K562 (cell line): ENCODE measurements at regions not wholly inside any gene's neighbourhood (a gene's known extent, or its start where the extent isn't known, plus 50 kb on each side); places are given as distances from the start of the nearest gene placed in this dataset.

Experiments used
- ATAC-seq: fragments of 200-7000 bp; cut with Tn5 transposase; 3 replicates; pipeline ENCODE4 v1.9.1; 2020; ENCODE audit warnings: moderate library complexity
- BruUV-seq: library from RNA; stranded (reverse); fragments of 400-500 nt; replicated peaks from 2 replicates; lab custom pipeline; 2021; lab: Mats Ljungman, UMichigan
- CTCF ChIA-PET: fragments of 300-600 bp; formaldehyde crosslinking; extraction: SDS; loops from one replicate; lab custom pipeline; 2021; ENCODE audit warnings: low intra/inter-chr PET ratio; lab: Yijun Ruan, JAX
- POLR2A ChIA-PET: fragments of 300-600, 350-650 bp; sonication (Branson Sonifier 250); formaldehyde crosslinking; extraction: SDS; loops from one replicate; lab custom pipeline; 2021; ENCODE audit warnings: antibody characterized with exemption, inconsistent platforms; lab: Yijun Ruan, JAX
- DNase-seq, 4 experiments: peaks; one replicate each; pipeline versions ENCODE4 v3.0.0 to v3.0.0-alpha.2; 2011 to 2018; ENCODE audit warnings: low spot score in 3 of 4, mixed read lengths in 3 of 4; ENCODE audit errors: extremely low read depth in 1 of 4
- FAIRE-seq: peaks from 2 replicates; lab custom pipeline; 2011; peaks lifted over from hg19 to GRCh38; lab: Jason Lieb, UNC
- H2AFZ ChIP-seq: 2 replicates; pipeline ENCODE4 v1.6.0; 2011; ENCODE audit warnings: low read depth, low read length, control low read depth, inconsistent platforms
- H3K27ac ChIP-seq: fragments of 200-600 bp; 3 replicates; pipeline ENCODE4 v1.8.0; 2011; ENCODE audit warnings: low read depth, mild to moderate bottlenecking, control low read depth, inconsistent platforms, low read length, moderate library complexity, mixed read lengths; ENCODE audit errors: extremely low read depth
- H3K27me3 ChIP-seq, 2 experiments: fragments of 300-600 bp in 1 of 2; 2 replicates in 1 of 2; 3 replicates in 1 of 2; pipeline versions ENCODE4 v1.6.0 to v1.8.0; 2011; ENCODE audit warnings: inconsistent platforms in 2 of 2, low read length in 2 of 2, mild to moderate bottlenecking in 1 of 2, mixed read lengths in 1 of 2, moderate library complexity in 1 of 2; ENCODE audit not compliant: control insufficient read depth in 2 of 2, insufficient read depth in 2 of 2
- H3K36me3 ChIP-seq: fragments of 300-600 bp; 3 replicates; pipeline ENCODE4 v1.8.0; 2011; ENCODE audit warnings: mild to moderate bottlenecking, low read length, inconsistent platforms; ENCODE audit not compliant: control insufficient read depth, insufficient read depth
- H3K4me1 ChIP-seq, 2 experiments: fragments of 200-600 bp in 1 of 2; replicated peaks in 1 of 2; 2 replicates in 1 of 2; 3 replicates in 1 of 2; pipeline versions ENCODE4 v1.5.1 to v1.8.0; 2011; ENCODE audit warnings: inconsistent platforms in 2 of 2, low read length in 2 of 2, mild to moderate bottlenecking in 1 of 2, mixed read lengths in 1 of 2, moderate library complexity in 1 of 2; ENCODE audit not compliant: control insufficient read depth in 2 of 2, insufficient read depth in 2 of 2
- H3K4me2 ChIP-seq: 2 replicates; pipeline ENCODE4 v1.6.1; 2011; ENCODE audit warnings: low read length, control low read depth, inconsistent platforms, mixed read lengths; ENCODE audit not compliant: insufficient read depth
- H3K4me3 ChIP-seq: fragments of 200-600 bp; sonication (generic), shearing (Covaris generic); 2 replicates; pipeline ENCODE4 v1.5.1; 2016; ENCODE audit warnings: control low read depth, inconsistent platforms
- H3K79me2 ChIP-seq: fragments of 200-600 bp; 3 replicates; pipeline ENCODE4 v1.8.0; 2011; ENCODE audit warnings: low read length, inconsistent platforms; ENCODE audit not compliant: control insufficient read depth, insufficient read depth
- H3K9ac ChIP-seq, 2 experiments: 2 replicates each; pipeline versions ENCODE4 v1.6.0 to v1.6.1; 2011; ENCODE audit warnings: low read depth in 2 of 2, low read length in 2 of 2, control low read depth in 1 of 2, inconsistent platforms in 1 of 2, mild to moderate bottlenecking in 1 of 2, mixed read lengths in 1 of 2; ENCODE audit not compliant: insufficient read depth in 1 of 2
- H3K9me1 ChIP-seq: one replicate; pipeline ENCODE4 v1.6.0; 2011; ENCODE audit warnings: inconsistent platforms, mild to moderate bottlenecking, low read length, moderate library complexity; ENCODE audit not compliant: control insufficient read depth, insufficient read depth
- H3K9me3 ChIP-seq: replicated peaks from 2 replicates; pipeline ENCODE4 v1.5.1; 2011; ENCODE audit warnings: low read depth, low read length, inconsistent platforms; ENCODE audit not compliant: control insufficient read depth, insufficient read depth
- H4K20me1 ChIP-seq: replicated peaks from 2 replicates; pipeline ENCODE4 v1.6.1; 2011; ENCODE audit warnings: low read length, inconsistent platforms, mixed read lengths; ENCODE audit not compliant: control insufficient read depth, insufficient read depth
- ATF1 ChIP-seq, 2 experiments: fragments of 450-650 bp in 1 of 2; IDR thresholded peaks; 2 replicates each; pipeline ENCODE4 v1.6.1; 2016; ENCODE audit warnings: missing compliant biosample characterization in 1 of 2, missing genetic modification characterization in 1 of 2
- KDM1A ChIP-seq, 2 experiments: fragments of 450-650 bp; IDR thresholded peaks; 2 replicates each; pipeline ENCODE4 v1.6.1; 2016; ENCODE audit warnings: mild to moderate bottlenecking in 2 of 2
- NCOA1 ChIP-seq: fragments of 450-650 bp; IDR thresholded peaks from 2 replicates; pipeline ENCODE4 v1.6.1; 2016; ENCODE audit warnings: low read depth
- NR4A1 ChIP-seq, 2 experiments: fragments of 250-450 bp in 1 of 2; fragments of 450-650 bp in 1 of 2; sonication (Bioruptor Pico) in 1 of 2; IDR thresholded peaks; 2 replicates each; pipeline versions ENCODE4 v1.4.0 to v1.6.1; 2016 to 2020; ENCODE audit warnings: mild to moderate bottlenecking in 2 of 2, missing compliant biosample characterization in 1 of 2, missing genetic modification characterization in 1 of 2, moderate library complexity in 1 of 2
- RBFOX2 ChIP-seq: fragments of 200-400 bp; formaldehyde crosslinking; IDR thresholded peaks from 2 replicates; pipeline ENCODE4 v1.6.1; 2017; ENCODE audit warnings: low read depth, mild to moderate bottlenecking, low read length, moderate library complexity
- ZKSCAN1 ChIP-seq: fragments of 150-350 bp; IDR thresholded peaks from 2 replicates; pipeline ENCODE4 v1.6.1; 2016; ENCODE audit warnings: low read depth, low read length
- ZNF764 ChIP-seq: fragments of 250-450 bp; sonication (Bioruptor Pico); IDR thresholded peaks from 2 replicates; pipeline ENCODE4 v1.4.0; 2020; ENCODE audit warnings: low read depth, mild to moderate bottlenecking, moderate library complexity
- WGBS: fragments of 100-300 bp; shearing (Covaris generic); methylation state at CpG from one replicate; pipeline ENCODE4 v1.1.6; 2016; ENCODE audit warnings: low coverage, mixed read lengths; ENCODE audit not compliant: insufficient coverage; ENCODE audit errors: missing lambda C conversion rate; 5-methylcytosine and 5-hydroxymethylcytosine counted together
- in situ Hi-C: fragments of 300-500 bp; cut with MboI; formaldehyde crosslinking; loops from 4 replicates; pipeline ENCODE4 v1.15.0; 2018; ENCODE audit warnings: inconsistent platforms, mixed read lengths
- intact Hi-C: fragments of 100-400 bp; cut with micrococcal nuclease; formaldehyde crosslinking; loops from 2 replicates; pipeline ENCODE4 v1.14.2; 2022
- TF ChIP-seq, protein P1 (sequence below): sonication (generic); formaldehyde crosslinking; IDR thresholded peaks from 2 replicates; pipeline ENCODE4 v1.8.1; 2023; ENCODE audit warnings: mild to moderate bottlenecking, missing genetic modification reagents

DNA sequence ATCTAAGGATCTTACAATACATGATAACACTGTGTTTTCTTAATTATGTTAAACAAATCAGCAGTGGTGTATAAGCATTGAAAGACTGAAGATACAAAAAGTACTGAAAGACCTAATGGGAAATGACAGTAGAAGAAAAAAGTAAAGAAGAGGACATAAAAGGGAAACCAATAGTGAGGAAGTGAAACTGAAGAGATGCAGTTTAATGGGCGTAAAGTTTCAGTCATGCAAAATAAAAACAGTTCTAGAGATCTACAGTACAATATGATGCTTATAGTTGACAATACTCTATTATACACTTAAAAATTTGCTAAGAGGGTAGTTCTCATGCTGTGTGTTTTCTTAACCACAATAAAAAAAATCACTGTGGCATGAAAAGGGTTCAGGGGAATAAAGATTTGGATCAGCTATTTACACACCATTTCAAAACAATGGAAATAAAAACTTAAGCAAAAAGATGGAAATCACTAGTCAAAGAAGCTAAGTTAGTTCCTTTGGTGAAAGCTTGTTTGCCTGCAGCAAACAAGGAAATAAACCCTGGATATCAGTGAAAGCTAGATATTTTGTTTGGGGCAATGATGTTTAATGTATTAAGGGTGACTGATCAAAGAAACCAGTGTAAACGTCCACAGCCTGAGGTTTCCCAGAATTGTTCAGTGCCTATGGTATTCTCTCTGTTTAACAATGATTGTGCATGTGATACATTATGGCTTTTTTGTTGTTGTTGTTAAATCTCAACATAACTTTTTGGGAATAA, 1160.8 kb upstream of the ADGRL2 start:
- no peak overlapping the region for H2AFZ ChIP-seq
- intact Hi-C loops (no loop called here), in situ Hi-C loops (no loop called here)
- no peaks in the 10 kb centered on the region for H3K4me1 ChIP-seq
- no peak overlapping the region for H3K27ac ChIP-seq
- H3K36me3 ChIP-seq = no peaks in the 10 kb centered on the region
- POLR2A ChIA-PET = no interaction called here
- FAIRE-seq (no peak), ATAC-seq (no peak), DNase-seq (no peak)
- H3K27me3 ChIP-seq = no peaks in the 10 kb centered on the region
- no peak overlapping the region for H3K4me2 ChIP-seq
- WGBS = 0% methylated on average over 2 of the region's 2 CpGs
- TF ChIP-seq ZKSCAN1 = no peak
- BruUV-seq = no TSS peak
- CTCF ChIA-PET = no interaction called here
- H3K9ac ChIP-seq = no peak overlapping the region
- no peaks in the 10 kb centered on the region for H3K9me3 ChIP-seq
- H3K4me3 ChIP-seq = no peak overlapping the region
- no peaks in the 10 kb centered on the region for H3K9me1 ChIP-seq
- H3K79me2 ChIP-seq = no peaks in the 10 kb centered on the region
- H4K20me1 ChIP-seq = no peaks in the 10 kb centered on the region

DNA sequence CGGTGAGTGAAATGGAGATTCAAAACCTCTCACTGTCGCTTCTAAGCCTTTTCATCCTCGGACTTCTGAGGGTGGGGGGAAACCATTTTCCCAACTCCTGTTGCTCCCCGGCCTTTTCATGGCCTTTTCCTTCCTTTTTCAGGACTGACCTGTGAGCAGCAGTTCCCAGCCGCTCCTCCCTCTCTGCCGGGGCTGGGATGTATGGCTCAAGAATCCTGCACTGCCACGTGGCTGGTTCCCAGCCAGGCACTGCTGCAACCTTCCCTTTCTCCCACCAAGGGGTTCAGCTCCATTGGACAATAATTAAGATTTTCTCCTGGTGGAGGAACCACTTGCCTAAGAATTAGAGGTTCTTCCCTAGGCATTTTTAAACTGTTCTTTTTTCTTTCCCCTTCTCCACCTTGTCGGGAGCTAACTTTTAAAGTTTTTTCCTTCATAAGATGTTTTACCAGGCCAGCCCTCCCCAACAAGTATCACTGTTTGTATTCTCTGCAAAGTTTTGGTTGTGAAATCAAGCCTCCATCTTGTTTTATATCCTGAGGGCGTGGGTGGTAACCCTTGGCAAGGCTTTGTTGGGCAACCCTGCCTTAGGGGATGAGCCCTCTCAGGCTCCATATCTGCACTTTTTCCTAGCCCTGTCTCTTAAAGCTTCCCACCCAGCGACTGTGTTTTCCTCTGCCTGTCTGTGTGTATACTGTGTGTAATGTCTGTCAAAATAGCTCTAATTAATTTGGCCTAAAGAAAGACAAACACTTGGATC, 1166.6 kb upstream of the ADGRL2 start:
- H3K9me3 ChIP-seq = no peaks in the 10 kb centered on the region
- no peaks in the 10 kb centered on the region for H3K79me2 ChIP-seq
- H3K4me3 ChIP-seq = no peak overlapping the region
- no peaks in the 10 kb centered on the region for H3K4me1 ChIP-seq
- no peak overlapping the region for H3K27ac ChIP-seq
- 0% methylated on average over 7 of the region's 10 CpGs for WGBS
- H3K36me3 ChIP-seq = no peaks in the 10 kb centered on the region
- FAIRE-seq = no peak
- H3K9ac ChIP-seq = no peak overlapping the region
- no TSS peak for BruUV-seq
- in situ Hi-C loops = no loop called here
- no peaks in the 10 kb centered on the region for H3K9me1 ChIP-seq
- no peak overlapping the region for H3K4me2 ChIP-seq
- ChIA-PET CTCF (no interaction called here), POLR2A (no interaction called here)
- no peak overlapping the region for H2AFZ ChIP-seq
- H4K20me1 ChIP-seq = no peaks in the 10 kb centered on the region
- DNase-seq = no peak
- intact Hi-C loops = no loop called here
- no peaks in the 10 kb centered on the region for H3K27me3 ChIP-seq
- no peak for ATAC-seq
- TF ChIP-seq NCOA1 (no peak), NR4A1 (CRISPR knock-in tag; IDR thresholded peaks at IDR 0.05) (no peak), NR4A1 (tag; IDR thresholded peaks at IDR 0.05) (no peak), RBFOX2 (no peak), ZNF764 (no peak), ATF1 (CRISPR knock-in tag; IDR thresholded peaks at IDR 0.05) (no peak), ATF1 (tag; IDR thresholded peaks at IDR 0.05) (no peak), KDM1A (IDR thresholded peaks at IDR 0.05) (no peak)
- TF ChIP-seq, protein P1, sequence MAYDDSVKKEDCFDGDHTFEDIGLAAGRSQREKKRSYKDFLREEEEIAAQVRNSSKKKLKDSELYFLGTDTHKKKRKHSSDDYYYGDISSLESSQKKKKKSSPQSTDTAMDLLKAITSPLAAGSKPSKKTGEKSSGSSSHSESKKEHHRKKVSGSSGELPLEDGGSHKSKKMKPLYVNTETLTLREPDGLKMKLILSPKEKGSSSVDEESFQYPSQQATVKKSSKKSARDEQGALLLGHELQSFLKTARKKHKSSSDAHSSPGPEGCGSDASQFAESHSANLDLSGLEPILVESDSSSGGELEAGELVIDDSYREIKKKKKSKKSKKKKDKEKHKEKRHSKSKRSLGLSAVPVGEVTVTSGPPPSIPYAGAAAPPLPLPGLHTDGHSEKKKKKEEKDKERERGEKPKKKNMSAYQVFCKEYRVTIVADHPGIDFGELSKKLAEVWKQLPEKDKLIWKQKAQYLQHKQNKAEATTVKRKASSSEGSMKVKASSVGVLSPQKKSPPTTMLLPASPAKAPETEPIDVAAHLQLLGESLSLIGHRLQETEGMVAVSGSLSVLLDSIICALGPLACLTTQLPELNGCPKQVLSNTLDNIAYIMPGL (CRISPR knock-in tag) = no peak
